Large intestine (tissue), 3 donors: ENCODE measurements at regions not wholly inside any gene's neighbourhood (a gene's known extent, or its start where the extent isn't known, plus 50 kb on each side); places are given as distances from the start of the nearest gene placed in this dataset.

ENCODE experiments used
- DNase-seq, 2 donors: peaks; one replicate each; pipeline versions ENCODE4 v3.0.0 to v3.0.0-alpha.2; 2013
- H3K27ac ChIP-seq: one replicate; pipeline ENCODE4 v1.5.1; 2013; ENCODE audit warnings: low read length
- H3K27me3 ChIP-seq: 2 replicates; pipeline ENCODE4 v1.6.1; 2013; ENCODE audit warnings: low read length; ENCODE audit not compliant: control insufficient read depth, insufficient read depth
- H3K36me3 ChIP-seq: 2 replicates; pipeline ENCODE4 v1.6.1; 2013; ENCODE audit warnings: low read length; ENCODE audit not compliant: control insufficient read depth, insufficient read depth
- H3K4me1 ChIP-seq: one replicate; pipeline ENCODE4 v1.6.1; 2013; ENCODE audit warnings: low read length; ENCODE audit not compliant: control insufficient read depth, insufficient read depth
- H3K4me3 ChIP-seq: one replicate; pipeline ENCODE4 v1.5.1; 2013; ENCODE audit warnings: low read length
- H3K9me3 ChIP-seq: one replicate; pipeline ENCODE4 v1.6.1; 2013; ENCODE audit warnings: mild to moderate bottlenecking, low read depth, low read length, moderate library complexity; ENCODE audit not compliant: control insufficient read depth
- WGBS: methylation state at CpG from one replicate; pipeline ENCODE4 v1.1.5; 2013; ENCODE audit warnings: low lambda C conversion rate; ENCODE audit not compliant: insufficient coverage; 5-methylcytosine and 5-hydroxymethylcytosine counted together

GRCh38 chr21:41632748-41633475 is 125.0 kb upstream of the TMPRSS2 start:
- Histone ChIP-seq H3K27me3 (no peaks in the 10 kb centered on the region), H3K4me1 (peaks cover 43% of the 10 kb centered on the region), H3K9me3 (peaks cover 5% of the 10 kb centered on the region), H3K4me3 (no peak overlapping the region), H3K36me3 (no peaks in the 10 kb centered on the region), H3K27ac (no peak overlapping the region)
- no CpG with 5 or more reads among the region's 12 CpGs for WGBS
- DNase-seq: no peak

- no CpG with 5 or more reads among the region's 14 CpGs for WGBS
- Histone ChIP-seq H3K4me3 (no peak overlapping the region), H3K4me1 (peaks cover 44% of the 10 kb centered on the region), H3K27ac (no peak overlapping the region), H3K36me3 (no peaks in the 10 kb centered on the region), H3K9me3 (peaks cover 3% of the 10 kb centered on the region), H3K27me3 (no peaks in the 10 kb centered on the region)
- DNase-seq: peak; percentile 71 to 72
Observed at GRCh38 chr21:41631564-41632461, 123.9 kb upstream of the TMPRSS2 start.

DNA sequence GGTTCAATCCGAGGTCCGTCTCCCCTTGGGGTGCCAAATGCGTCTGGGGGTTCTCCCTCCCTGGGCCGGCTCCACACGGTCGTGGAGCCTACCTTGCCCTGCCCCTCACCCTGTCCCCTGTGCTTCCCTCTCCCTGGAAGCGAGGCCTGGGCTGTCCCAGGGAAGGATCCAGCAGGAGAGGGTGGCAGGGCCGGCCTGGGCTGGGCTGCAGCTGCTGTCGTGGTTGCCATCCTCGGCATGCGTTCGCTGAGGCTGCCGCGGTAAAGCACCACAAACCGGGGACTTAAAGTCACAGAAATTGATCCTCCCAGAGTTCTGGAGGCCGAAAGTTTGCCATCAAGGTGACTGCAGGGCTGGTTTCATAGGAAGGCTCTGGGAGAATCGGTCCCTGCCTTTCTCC is 123.0 kb upstream of the TMPRSS2 start:
- Histone ChIP-seq H3K36me3 (no peaks in the 10 kb centered on the region), H3K4me1 (peaks cover 53% of the 10 kb centered on the region), H3K27me3 (no peaks in the 10 kb centered on the region), H3K4me3 (no peak overlapping the region), H3K9me3 (peaks cover 3% of the 10 kb centered on the region), H3K27ac (no peak overlapping the region)
- WGBS: no CpG with 5 or more reads among the region's 17 CpGs
- no peak for DNase-seq

DNA sequence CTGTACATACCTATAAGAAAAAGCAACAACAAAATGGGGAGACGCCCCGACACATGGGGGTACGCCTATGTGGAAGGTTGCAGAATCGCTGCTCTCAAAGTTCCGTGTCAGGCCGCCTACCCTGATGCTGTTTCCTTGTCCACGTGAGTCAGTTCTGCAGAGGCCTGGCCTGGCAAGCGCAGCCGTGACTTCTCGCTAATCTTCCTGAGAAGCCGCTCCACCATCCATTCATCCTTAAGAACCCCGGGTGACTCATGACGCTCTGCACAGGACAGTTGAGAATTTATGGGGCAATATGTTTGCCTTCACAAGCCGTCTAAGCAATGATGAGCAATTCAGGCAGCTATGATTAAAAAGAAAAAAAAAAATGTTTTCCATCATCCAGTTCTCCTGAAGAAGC is 122.3 kb upstream of the TMPRSS2 start:
- peaks cover 57% of the 10 kb centered on the region for H3K4me1 ChIP-seq
- H3K27ac ChIP-seq: peak overlapping the region; percentile 50
- 50% methylated on average over 1 of the region's 14 CpGs for WGBS
- peaks cover 3% of the 10 kb centered on the region for H3K9me3 ChIP-seq
- H3K27me3 ChIP-seq: no peaks in the 10 kb centered on the region
- DNase-seq: peak; percentile 47 to 63
- no peaks in the 10 kb centered on the region for H3K36me3 ChIP-seq
- H3K4me3 ChIP-seq: no peak overlapping the region

- peak in 1 of 2 donors; percentile 58 for DNase-seq
- H3K36me3 ChIP-seq: no peaks in the 10 kb centered on the region
- no peaks in the 10 kb centered on the region for H3K27me3 ChIP-seq
- 40% methylated on average over 1 of the region's 4 CpGs for WGBS
- H3K9me3 ChIP-seq: peaks cover 3% of the 10 kb centered on the region
- no peak overlapping the region for H3K4me3 ChIP-seq
- peaks cover 46% of the 10 kb centered on the region for H3K4me1 ChIP-seq
- H3K27ac ChIP-seq: no peak overlapping the region
Observed at GRCh38 chr21:41628256-41628655, 120.3 kb upstream of the TMPRSS2 start.

DNA sequence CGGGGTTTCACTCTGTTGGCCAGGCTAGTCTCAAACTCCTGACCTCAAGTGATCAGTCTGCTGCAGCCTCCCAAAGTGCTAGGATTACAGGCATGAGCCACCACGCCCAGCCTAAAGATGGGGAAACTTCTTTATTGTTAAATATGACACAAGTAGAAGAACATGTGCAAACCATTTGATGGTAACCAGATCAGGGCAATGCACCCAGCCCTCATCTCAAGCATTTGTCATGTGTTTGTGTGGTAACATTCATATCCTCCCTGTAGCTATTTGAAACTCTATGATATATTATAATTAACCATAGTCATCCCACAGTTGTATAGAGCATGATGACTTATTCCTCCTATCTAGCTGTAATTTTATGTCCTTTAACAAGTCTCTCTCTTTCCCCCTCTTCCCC is 119.5 kb upstream of the TMPRSS2 start:
- no peak overlapping the region for H3K4me3 ChIP-seq
- DNase-seq: no peak
- H3K36me3 ChIP-seq: no peaks in the 10 kb centered on the region
- peaks cover 38% of the 10 kb centered on the region for H3K4me1 ChIP-seq
- H3K27me3 ChIP-seq: no peaks in the 10 kb centered on the region
- no peak overlapping the region for H3K27ac ChIP-seq
- peaks cover 6% of the 10 kb centered on the region for H3K9me3 ChIP-seq
- 100% methylated on average over 1 of the region's 2 CpGs for WGBS

GRCh38 chr21:41626021-41626420 is 118.1 kb upstream of the TMPRSS2 start:
- no peak overlapping the region for H3K4me3 ChIP-seq
- H3K9me3 ChIP-seq: peaks cover 5% of the 10 kb centered on the region
- H3K4me1 ChIP-seq: peaks cover 32% of the 10 kb centered on the region
- peak overlapping the region; percentile 73 for H3K27ac ChIP-seq
- peak in 1 of 2 donors; percentile 55 for DNase-seq
- H3K27me3 ChIP-seq: no peaks in the 10 kb centered on the region
- 89% methylated on average over 2 of the region's 6 CpGs for WGBS
- no peaks in the 10 kb centered on the region for H3K36me3 ChIP-seq

DNA sequence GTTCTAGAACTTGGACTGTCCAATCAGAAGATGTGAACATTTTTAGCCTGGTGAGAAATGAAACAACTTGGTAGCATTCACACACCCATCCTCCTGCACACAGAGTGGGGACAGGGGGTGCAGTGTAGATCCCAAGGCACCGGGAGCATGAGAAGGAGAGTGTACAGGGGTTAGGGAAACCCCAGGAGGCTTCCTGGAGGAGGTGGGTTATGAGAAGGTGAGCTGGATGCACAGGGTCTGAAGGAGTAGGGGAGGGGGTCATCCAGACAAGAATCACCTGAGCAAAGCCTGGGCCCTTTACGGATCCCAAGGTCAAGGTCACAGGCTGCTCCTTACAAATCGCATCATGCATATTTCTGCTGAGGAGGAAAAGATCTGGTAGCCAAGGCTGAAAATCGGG is 117.5 kb upstream of the TMPRSS2 start:
- Histone ChIP-seq H3K4me1 (peaks cover 26% of the 10 kb centered on the region), H3K9me3 (peaks cover 3% of the 10 kb centered on the region), H3K4me3 (no peak overlapping the region), H3K27me3 (no peaks in the 10 kb centered on the region), H3K27ac (peak overlapping the region; percentile 73), H3K36me3 (no peaks in the 10 kb centered on the region)
- no peak for DNase-seq
- no CpG with 5 or more reads among the region's 4 CpGs for WGBS

- WGBS: no CpG with 5 or more reads among the region's 7 CpGs
- H3K4me1 ChIP-seq: peaks cover 26% of the 10 kb centered on the region
- peaks cover 3% of the 10 kb centered on the region for H3K9me3 ChIP-seq
- DNase-seq: no peak
- H3K27me3 ChIP-seq: no peaks in the 10 kb centered on the region
- H3K4me3 ChIP-seq: no peak overlapping the region
- H3K36me3 ChIP-seq: no peaks in the 10 kb centered on the region
- H3K27ac ChIP-seq: peak overlapping the region; percentile 73
Observed at GRCh38 chr21:41624674-41625310, 116.8 kb upstream of the TMPRSS2 start.

GRCh38 chr21:41623945-41624344 is 116.0 kb upstream of the TMPRSS2 start:
- Histone ChIP-seq H3K4me1 (peaks cover 23% of the 10 kb centered on the region), H3K4me3 (no peak overlapping the region), H3K36me3 (no peaks in the 10 kb centered on the region), H3K27ac (no peak overlapping the region), H3K27me3 (no peaks in the 10 kb centered on the region), H3K9me3 (peaks cover 3% of the 10 kb centered on the region)
- WGBS: 83% methylated on average over 1 of the region's 8 CpGs
- DNase-seq: no peak
